GM21515 (cell line): ENCODE measurements at regions not wholly inside any gene's neighbourhood (a gene's known extent, or its start where the extent isn't known, plus 50 kb on each side); places are given as distances from the start of the nearest gene placed in this dataset.
"Not testable (repeated sequence)": the region's sequence is repeated elsewhere in the genome, so short reads cannot be mapped to it uniquely, and the experiment has no call there.

Experiments used
- ATAC-seq: cut with Tn5 transposase; IDR thresholded peaks from one replicate; pipeline ENCODE4 v1.9.1; 2021; ENCODE audit not compliant: unreplicated experiment

GRCh38 chr3:180743813-180744590 lies 64.7 kb upstream of the CCDC39 start:
- no peak for ATAC-seq

GRCh38 chr3:180747805-180748361 lies 68.6 kb upstream of the CCDC39 start:
- ATAC-seq, result no peak

- no peak for ATAC-seq
Measured at GRCh38 chr3:180749322-180749721, 70.0 kb upstream of the CCDC39 start.

GRCh38 chr3:180749796-180750195 lies 70.5 kb upstream of the CCDC39 start:
- no peak for ATAC-seq

GRCh38 chr3:180755556-180755955 lies 76.3 kb upstream of the CCDC39 start:
- no peak for ATAC-seq

- ATAC-seq, result no peak
Measured at GRCh38 chr3:180762866-180763265, 83.6 kb upstream of the CCDC39 start.

- ATAC-seq, result no peak
Measured at GRCh38 chr3:180764481-180764880, 85.2 kb upstream of the CCDC39 start.

GRCh38 chr3:180770639-180771038 lies 91.3 kb upstream of the CCDC39 start:
- no peak for ATAC-seq

GRCh38 chr3:180776433-180776832 lies 97.1 kb upstream of the CCDC39 start:
- no peak for ATAC-seq

- ATAC-seq, result no peak
Measured at GRCh38 chr3:180782195-180782984, 103.1 kb upstream of the CCDC39 start.

- ATAC-seq, result not testable (repeated sequence)
Measured at GRCh38 chr3:180786227-180786626, 106.9 kb upstream of the CCDC39 start.

GRCh38 chr3:180789774-180790173 lies 110.5 kb upstream of the CCDC39 start:
- no peak for ATAC-seq

GRCh38 chr3:180798197-180798596 lies 114.3 kb upstream of the FXR1 start:
- no peak for ATAC-seq

- no peak for ATAC-seq
Measured at GRCh38 chr3:180802837-180803236, 109.6 kb upstream of the FXR1 start.

- ATAC-seq, result no peak
Measured at GRCh38 chr3:180804916-180805315, 107.6 kb upstream of the FXR1 start.

- no peak for ATAC-seq
Measured at GRCh38 chr3:180808823-180809575, 103.5 kb upstream of the FXR1 start.

- ATAC-seq, result no peak
Measured at GRCh38 chr3:180820400-180820799, 92.1 kb upstream of the FXR1 start.

GRCh38 chr3:180825964-180826363 lies 86.5 kb upstream of the FXR1 start:
- no peak for ATAC-seq

GRCh38 chr3:180827171-180827570 lies 85.3 kb upstream of the FXR1 start:
- ATAC-seq, result no peak

- no peak for ATAC-seq
Measured at GRCh38 chr3:180828001-180828720, 84.3 kb upstream of the FXR1 start.
